ENCODE measurements at regions not wholly inside any gene's neighbourhood (a gene's known extent, or its start where the extent isn't known, plus 50 kb on each side); places are given as distances from the start of the nearest gene placed in this dataset.

DNA sequence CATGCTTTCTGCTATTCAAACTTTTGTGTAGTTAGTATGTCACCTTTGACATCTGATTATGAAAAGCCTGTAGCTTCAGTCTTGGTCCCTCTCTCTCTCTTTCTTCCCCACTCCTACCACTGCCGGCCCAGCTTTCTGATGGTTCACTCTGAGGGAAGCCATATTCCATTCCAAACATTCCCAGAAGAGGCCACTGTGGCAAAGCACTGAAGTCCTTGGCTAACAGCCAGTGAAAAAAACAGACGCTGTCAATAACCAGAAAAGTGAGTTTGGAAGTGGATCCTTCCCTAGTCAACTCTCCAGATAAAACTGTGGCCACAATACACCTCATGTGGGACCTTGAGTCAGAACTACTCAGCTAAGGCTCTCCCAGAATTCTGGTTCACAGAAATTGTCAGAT, 950.7 kb upstream of the PHF14 start:
- CTCF ChIA-PET, result no interaction called here
- Histone ChIP-seq H3K4me3 (no peak overlapping the region), H3K9me2 (ENCODE audit: insufficient read depth) (no peaks in the 10 kb centered on the region; the same call in 1 of the 2 replicates), H3K9me3 (ENCODE audit: insufficient read depth, low read depth) (no peaks in the 10 kb centered on the region), H3K27ac (no peak overlapping the region), H4K20me1 (ENCODE audit: insufficient read depth) (no peaks in the 10 kb centered on the region), H2AFZ (no peak overlapping the region), H3F3A (ENCODE audit: insufficient read depth, low read depth) (no peaks in the 10 kb centered on the region), H3K79me2 (ENCODE audit: low read depth) (no peaks in the 10 kb centered on the region), H3K27me3 (ENCODE audit: insufficient read depth, low read depth) (no peaks in the 10 kb centered on the region), H3K36me3 (ENCODE audit: low read depth) (no peaks in the 10 kb centered on the region), H3K4me2 (no peak overlapping the region), H3K4me1 (replicated peaks; ENCODE audit: insufficient read depth) (no peaks in the 10 kb centered on the region)
- POLR2A ChIA-PET (ENCODE audit: unreplicated experiment), result no interaction called here
- peak; percentile 9 to 44 for DNase-seq
- intact Hi-C loops (cut with micrococcal nuclease; ENCODE audit: unreplicated experiment), result no loop called here
- TF ChIP-seq, protein P1, sequence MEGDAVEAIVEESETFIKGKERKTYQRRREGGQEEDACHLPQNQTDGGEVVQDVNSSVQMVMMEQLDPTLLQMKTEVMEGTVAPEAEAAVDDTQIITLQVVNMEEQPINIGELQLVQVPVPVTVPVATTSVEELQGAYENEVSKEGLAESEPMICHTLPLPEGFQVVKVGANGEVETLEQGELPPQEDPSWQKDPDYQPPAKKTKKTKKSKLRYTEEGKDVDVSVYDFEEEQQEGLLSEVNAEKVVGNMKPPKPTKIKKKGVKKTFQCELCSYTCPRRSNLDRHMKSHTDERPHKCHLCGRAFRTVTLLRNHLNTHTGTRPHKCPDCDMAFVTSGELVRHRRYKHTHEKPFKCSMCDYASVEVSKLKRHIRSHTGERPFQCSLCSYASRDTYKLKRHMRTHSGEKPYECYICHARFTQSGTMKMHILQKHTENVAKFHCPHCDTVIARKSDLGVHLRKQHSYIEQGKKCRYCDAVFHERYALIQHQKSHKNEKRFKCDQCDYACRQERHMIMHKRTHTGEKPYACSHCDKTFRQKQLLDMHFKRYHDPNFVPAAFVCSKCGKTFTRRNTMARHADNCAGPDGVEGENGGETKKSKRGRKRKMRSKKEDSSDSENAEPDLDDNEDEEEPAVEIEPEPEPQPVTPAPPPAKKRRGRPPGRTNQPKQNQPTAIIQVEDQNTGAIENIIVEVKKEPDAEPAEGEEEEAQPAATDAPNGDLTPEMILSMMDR (conservative IDR thresholded peaks at IDR 0.05), result peak; percentile 26; the same call in 1 of the 2 replicates
- no peak for TF ChIP-seq EZH2 (IDR thresholded peaks at IDR 0.05; ENCODE audit: low read depth)
- no TSS peak for BruUV-seq (replicated peaks)

DNA sequence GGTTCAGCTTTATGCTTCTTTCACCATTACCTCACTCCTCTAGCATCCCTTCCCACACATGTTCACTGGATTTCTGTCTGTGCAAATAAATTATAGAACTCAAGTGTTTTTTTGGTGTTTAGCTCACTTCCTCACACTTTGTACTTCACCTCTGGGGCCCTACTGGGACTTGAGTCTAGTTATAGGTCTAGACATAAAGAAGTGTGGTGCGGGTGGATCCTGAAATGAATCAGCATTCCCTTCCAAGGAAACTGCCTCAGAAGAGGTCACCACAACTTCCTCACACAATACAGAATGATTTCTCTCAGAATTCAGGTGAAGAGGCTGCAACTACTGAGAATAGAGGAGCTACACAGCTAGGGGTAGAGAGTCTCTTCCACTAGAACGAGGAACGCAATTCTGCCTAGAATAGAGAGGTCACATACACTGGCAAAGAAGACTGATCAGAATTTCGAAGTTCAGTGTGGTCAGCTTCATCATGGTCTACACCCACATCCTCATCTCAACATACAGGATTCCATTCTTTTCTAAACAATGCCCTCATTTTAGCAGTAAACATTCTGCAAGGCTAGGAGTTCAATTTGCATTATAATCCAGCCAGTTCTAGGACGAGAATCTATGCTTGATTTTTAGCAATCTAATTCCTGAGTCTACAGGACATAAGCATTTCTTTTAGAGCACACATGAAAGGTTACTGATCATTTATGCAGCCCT, 938.7 kb upstream of the PHF14 start:
- Histone ChIP-seq H3K27ac (no peak overlapping the region), H3K4me3 (no peak overlapping the region), H3K4me1 (replicated peaks; ENCODE audit: insufficient read depth) (no peaks in the 10 kb centered on the region), H4K20me1 (ENCODE audit: insufficient read depth) (no peaks in the 10 kb centered on the region), H3K9me2 (ENCODE audit: insufficient read depth) (0 out of 2 replicates have a peak, but pooled peaks cover 4% of the 10 kb centered on the region), H3K9me3 (ENCODE audit: insufficient read depth, low read depth) (no peaks in the 10 kb centered on the region), H3K4me2 (no peak overlapping the region), H2AFZ (no peak overlapping the region), H3K79me2 (ENCODE audit: low read depth) (no peaks in the 10 kb centered on the region), H3K27me3 (ENCODE audit: insufficient read depth, low read depth) (no peaks in the 10 kb centered on the region), H3K36me3 (ENCODE audit: low read depth) (no peaks in the 10 kb centered on the region), H3F3A (ENCODE audit: insufficient read depth, low read depth) (no peaks in the 10 kb centered on the region)
- no peak for DNase-seq
- TF ChIP-seq, protein P1 (conservative IDR thresholded peaks at IDR 0.05), result no peak
- TF ChIP-seq EZH2 (IDR thresholded peaks at IDR 0.05; ENCODE audit: low read depth), result no peak
- ChIA-PET CTCF (no interaction called here), POLR2A (ENCODE audit: unreplicated experiment) (no interaction called here)
- intact Hi-C loops (cut with micrococcal nuclease; ENCODE audit: unreplicated experiment), result no loop called here
- BruUV-seq (replicated peaks), result no TSS peak

DNA sequence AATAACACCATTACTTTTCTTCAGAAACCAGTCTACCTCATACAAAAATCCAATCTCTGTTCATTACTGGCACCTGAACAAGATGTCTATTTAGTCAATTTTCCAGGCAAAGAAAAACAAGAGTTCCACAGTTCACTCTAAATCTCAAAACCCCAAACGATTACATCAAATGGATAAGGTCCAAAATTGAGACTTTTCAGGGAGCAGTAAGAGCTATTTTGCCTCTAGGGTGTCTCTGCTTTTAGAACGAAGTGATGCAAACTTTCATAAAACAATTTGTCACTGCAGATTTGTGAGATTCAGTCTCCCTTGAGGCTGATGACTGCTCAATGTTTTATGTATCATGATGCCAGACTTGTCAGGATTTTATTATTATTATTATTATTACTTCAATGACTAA, 937.0 kb upstream of the PHF14 start:
- no peaks in the 10 kb centered on the region for H3K36me3 ChIP-seq (ENCODE audit: low read depth)
- POLR2A ChIA-PET (ENCODE audit: unreplicated experiment), result no interaction called here
- no TSS peak for BruUV-seq (replicated peaks)
- no peak for TF ChIP-seq EZH2 (IDR thresholded peaks at IDR 0.05; ENCODE audit: low read depth)
- TF ChIP-seq, protein P1 (conservative IDR thresholded peaks at IDR 0.05), result no peak
- intact Hi-C loops (cut with micrococcal nuclease; ENCODE audit: unreplicated experiment), result no loop called here
- H3F3A ChIP-seq (ENCODE audit: insufficient read depth, low read depth), result no peaks in the 10 kb centered on the region
- CTCF ChIA-PET, result no interaction called here
- no peaks in the 10 kb centered on the region for H3K79me2 ChIP-seq (ENCODE audit: low read depth)
- no peak for DNase-seq
- H3K27ac ChIP-seq, result no peak overlapping the region
- 0 out of 2 replicates have a peak, but pooled peaks cover 4% of the 10 kb centered on the region for H3K9me2 ChIP-seq (ENCODE audit: insufficient read depth)
- no peaks in the 10 kb centered on the region for H3K27me3 ChIP-seq (ENCODE audit: insufficient read depth, low read depth)
- no peaks in the 10 kb centered on the region for H3K4me1 ChIP-seq (replicated peaks; ENCODE audit: insufficient read depth)
- no peaks in the 10 kb centered on the region for H3K9me3 ChIP-seq (ENCODE audit: insufficient read depth, low read depth)
- H4K20me1 ChIP-seq (ENCODE audit: insufficient read depth), result no peaks in the 10 kb centered on the region
- H3K4me3 ChIP-seq, result no peak overlapping the region
- no peak overlapping the region for H2AFZ ChIP-seq
- no peak overlapping the region for H3K4me2 ChIP-seq
